ENCODE measurements at regions not wholly inside any gene's neighbourhood (a gene's known extent, or its start where the extent isn't known, plus 50 kb on each side); places are given as distances from the start of the nearest gene placed in this dataset.

- TF ChIP-seq ZNF232 (CRISPR knock-in tag; IDR thresholded peaks at IDR 0.05) (no peak), CTCF (IDR thresholded peaks at IDR 0.05) (no peak), PREB (CRISPR knock-in tag; IDR thresholded peaks at IDR 0.05; ENCODE audit: borderline replicate concordance) (no peak), E2F1 (CRISPR knock-in tag; IDR thresholded peaks at IDR 0.05) (no peak), SP1 (CRISPR knock-in tag; conservative IDR thresholded peaks at IDR 0.05) (no peak), STAT6 (CRISPR knock-in tag; conservative IDR thresholded peaks at IDR 0.05; ENCODE audit: low read depth) (no peak), FOXP1 (CRISPR knock-in tag; IDR thresholded peaks at IDR 0.05; ENCODE audit: borderline replicate concordance) (no peak), E2F4 (CRISPR knock-in tag; IDR thresholded peaks at IDR 0.05; ENCODE audit: borderline replicate concordance, low read depth) (no peak), NR3C1 (CRISPR knock-in tag; conservative IDR thresholded peaks at IDR 0.05; ENCODE audit: low read depth) (no peak), ESRRA (CRISPR knock-in tag; IDR thresholded peaks at IDR 0.05; ENCODE audit: borderline replicate concordance) (no peak), AR (CRISPR knock-in tag; IDR thresholded peaks at IDR 0.05) (no peak), AFF4 (CRISPR knock-in tag; IDR thresholded peaks at IDR 0.05; ENCODE audit: borderline replicate concordance) (no peak), ZNF281 (CRISPR knock-in tag; IDR thresholded peaks at IDR 0.05) (no peak), ATF2 (CRISPR knock-in tag; IDR thresholded peaks at IDR 0.05; ENCODE audit: borderline replicate concordance, low read depth) (no peak)
Measured at GRCh38 chr1:214135886-214136285, 145.1 kb upstream of the SMYD2 start.

Measured in WTC11 (cell line).